SIG-M5 treated with dmso at 0.1 percent for 504 hours (cell line): ENCODE measurements at regions not wholly inside any gene's neighbourhood (a gene's known extent, or its start where the extent isn't known, plus 50 kb on each side); places are given as distances from the start of the nearest gene placed in this dataset.
"Not testable (repeated sequence)": the region's sequence is repeated elsewhere in the genome, so short reads cannot be mapped to it uniquely, and the experiment has no call there.

ENCODE experiments used
- DNase-seq: peaks from one replicate; lab custom pipeline; 2025; ENCODE audit not compliant: unreplicated experiment; lab: John Stamatoyannopoulos, UW

DNA sequence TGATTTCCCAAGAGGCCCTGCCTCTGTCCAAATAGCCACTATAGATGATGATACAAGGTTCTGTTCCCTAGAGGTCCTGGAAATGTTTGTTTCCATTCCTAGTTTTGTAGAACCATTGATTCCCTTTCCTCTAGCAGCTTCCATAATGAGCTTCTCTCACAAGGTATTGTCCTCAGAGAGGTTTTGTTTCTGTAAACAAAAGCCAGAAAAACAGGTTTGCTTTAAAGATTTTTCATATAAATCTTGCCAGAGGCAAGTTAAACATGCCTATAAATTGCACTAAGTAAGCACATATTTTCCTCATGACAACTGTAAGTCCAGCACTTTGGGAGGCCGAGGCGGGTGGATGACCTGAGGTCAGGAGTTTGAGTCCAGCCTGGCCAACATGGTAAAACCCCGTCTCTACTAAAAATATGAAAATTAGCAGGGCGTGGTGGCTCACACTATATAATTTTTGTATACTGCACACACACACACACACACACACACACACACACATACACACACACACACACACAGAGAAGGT lies 1787.7 kb downstream of the EFNA5 start:
- DNase-seq = peak; percentile 56

DNA sequence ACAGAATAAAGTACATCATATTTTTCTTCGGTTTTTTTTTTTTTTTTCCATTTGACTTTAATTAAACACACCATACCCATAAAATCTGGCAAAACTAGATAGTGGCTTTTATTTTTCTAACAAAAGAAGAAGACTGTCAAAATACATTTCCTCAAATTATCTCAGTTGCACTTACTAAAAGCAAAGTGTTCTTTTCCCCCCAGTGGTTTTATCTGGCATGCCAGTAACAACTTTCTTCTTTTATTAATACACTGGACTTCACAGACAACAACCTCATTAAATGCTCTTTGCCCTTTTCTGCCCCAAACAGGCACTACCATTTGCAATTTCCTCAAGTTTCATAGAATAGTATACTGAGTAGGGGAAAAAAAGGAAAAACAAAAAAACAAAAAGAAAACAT lies 1792.3 kb downstream of the EFNA5 start:
- DNase-seq = no peak

DNA sequence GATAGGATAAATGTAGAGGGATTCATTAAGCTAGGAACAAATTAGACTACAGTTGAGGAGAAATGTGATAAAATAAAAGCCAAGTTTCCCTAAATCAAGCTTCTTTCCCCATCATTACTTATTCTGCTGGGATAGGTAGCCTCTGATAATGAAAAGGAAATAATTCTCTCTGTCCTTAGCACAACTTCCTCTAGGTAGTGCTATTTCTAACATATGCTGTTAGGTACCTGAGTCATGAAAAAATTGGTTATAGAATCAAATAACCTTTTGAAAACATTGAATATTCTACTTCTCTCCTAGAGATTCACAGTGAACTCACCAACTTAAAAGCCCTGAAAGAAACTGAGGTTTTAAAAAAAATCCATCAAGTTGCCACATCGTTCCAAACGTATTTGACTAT lies 1793.1 kb downstream of the EFNA5 start:
- no peak for DNase-seq

DNA sequence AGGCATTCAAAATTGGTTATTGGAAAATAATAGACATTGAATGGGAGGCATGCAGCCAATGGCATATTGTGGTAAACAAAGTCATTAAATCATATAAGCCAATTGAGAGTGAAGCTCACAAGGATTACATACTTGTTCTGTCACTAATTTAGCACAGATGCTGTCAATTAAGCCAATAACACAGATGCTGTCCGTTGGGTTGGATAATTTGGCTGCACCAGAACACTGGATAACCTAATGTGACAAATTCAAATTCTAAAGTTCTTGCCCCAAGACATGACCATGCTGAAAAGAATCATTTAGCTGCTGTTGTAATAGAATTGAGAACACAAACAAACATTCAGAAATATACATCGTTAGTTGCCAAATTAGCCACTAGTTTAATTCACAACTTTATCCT lies 1796.4 kb downstream of the EFNA5 start:
- no peak for DNase-seq

DNA sequence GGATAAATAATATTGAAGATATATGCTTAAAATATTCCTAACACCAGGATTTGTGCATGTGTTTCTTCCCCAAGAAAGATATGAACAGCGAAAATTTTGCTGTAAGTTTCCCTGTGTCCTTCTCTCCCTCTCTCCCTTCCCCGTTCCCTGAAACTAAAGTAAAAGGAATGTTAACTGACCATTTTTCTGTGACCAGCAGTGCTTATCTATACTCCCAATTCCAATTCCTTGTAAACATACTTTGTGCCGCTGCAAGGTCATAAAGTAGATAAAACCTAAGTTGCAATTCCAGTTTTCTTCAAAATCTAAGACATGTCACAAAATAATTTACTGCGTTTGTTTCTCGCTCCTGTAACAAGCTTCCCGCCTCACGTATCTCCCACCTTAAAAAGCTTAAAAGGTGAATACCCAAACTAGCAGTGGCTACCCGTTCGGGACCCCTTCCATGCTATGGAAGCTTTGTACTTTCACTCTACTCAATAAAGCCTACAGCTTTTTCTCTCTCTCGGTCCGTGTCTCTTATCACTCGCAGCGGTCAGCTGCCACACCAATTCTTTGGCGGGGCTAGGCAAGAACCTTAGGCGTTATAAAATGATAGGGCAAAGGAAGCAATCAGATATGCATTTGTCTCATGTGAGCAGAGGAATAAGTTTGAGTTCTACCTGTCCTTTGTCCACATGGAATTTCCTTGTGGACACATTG lies 1798.0 kb downstream of the EFNA5 start:
- no peak for DNase-seq

DNA sequence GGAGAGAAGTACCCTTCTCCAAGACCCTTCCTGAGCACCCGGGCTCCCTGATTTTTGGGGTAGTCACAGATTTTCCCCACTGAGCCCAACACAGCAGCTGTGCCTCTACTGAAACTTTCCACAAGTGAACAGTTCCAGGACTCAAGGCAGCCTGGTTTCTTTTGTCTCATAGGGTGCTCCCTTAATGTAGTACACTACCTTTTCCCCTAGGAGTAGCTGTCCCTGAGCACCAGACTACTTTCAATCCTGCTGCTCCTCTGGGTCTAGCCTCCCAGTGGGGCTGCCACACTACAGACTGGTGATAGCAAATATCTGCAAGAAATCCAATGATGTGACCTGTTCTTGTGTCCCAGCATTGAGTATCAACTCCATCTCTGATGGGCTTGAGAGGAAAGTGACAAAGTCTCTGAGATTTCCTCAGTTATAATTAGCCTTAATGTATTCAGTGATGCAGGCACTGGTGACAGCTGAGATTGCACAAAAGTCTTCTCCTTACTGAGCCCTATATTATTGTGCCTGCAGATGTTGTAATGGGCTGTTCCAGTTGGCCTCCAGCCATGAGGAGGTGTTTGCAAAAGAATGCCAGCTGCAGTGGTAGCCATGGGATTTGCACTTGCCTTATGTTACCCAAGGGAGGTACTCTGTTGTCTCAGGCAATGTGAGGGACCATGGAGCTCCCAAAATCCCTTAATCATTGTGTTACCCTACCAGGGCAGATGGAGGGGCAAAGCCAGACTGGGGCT lies 1802.5 kb downstream of the EFNA5 start:
- DNase-seq = no peak

DNA sequence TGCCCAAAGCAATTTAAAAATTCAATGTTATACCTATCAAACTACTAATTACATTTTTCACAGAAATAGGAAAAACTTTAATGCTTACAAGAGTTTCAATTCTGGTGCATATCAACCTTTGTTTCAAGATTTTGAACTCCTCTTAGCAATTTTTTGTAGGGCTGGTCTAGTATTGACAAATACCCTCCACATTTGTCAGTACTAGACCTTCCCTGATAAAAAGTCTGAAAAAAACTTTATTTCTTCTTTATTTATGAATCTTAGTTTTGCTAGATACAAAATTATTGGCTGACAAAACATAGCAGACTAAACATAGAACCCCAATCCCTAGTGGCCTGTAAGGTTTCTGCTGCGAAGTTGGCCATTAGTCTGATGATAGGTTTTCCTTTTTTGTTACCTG lies 1804.9 kb downstream of the EFNA5 start:
- DNase-seq = no peak

DNA sequence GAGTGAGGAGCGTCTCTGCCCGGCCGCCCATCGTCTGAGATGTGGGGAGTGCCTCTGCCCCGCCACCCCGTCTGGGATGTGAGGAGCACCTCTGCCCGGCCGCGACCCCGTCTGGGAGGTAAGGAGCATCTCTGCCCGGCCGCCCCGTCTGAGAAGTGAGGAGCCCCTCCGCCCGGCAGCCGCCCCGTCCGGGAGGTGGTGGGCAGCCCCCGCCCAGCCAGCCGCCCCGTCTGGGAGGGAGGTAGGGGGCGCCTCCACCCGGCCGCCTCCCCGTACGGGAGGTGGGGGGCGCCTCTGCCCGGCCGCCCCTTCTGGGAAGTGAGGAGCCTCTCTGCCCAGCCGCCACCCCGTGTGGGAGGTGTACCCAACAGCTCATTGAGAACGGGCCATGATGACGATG lies 1811.4 kb downstream of the EFNA5 start:
- DNase-seq = not testable (repeated sequence)

DNA sequence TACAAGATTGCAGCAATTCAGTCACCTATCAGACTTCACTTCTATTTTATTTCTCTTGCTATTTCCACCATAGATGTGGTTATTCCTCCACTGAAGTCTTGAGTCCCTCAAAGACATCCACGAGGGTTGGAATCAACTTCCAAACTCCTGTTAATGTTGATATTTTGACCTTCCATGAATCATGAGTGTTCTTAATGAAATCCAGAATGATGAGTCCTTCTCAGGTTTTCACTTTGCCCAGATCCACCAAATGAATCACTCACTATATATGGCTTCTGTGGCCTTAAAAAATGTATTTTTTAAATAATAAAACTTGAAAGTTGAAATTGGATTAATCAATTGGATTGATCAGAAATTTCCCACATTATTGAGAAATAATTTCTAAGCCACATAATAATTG lies 1821.0 kb downstream of the EFNA5 start:
- no peak for DNase-seq

DNA sequence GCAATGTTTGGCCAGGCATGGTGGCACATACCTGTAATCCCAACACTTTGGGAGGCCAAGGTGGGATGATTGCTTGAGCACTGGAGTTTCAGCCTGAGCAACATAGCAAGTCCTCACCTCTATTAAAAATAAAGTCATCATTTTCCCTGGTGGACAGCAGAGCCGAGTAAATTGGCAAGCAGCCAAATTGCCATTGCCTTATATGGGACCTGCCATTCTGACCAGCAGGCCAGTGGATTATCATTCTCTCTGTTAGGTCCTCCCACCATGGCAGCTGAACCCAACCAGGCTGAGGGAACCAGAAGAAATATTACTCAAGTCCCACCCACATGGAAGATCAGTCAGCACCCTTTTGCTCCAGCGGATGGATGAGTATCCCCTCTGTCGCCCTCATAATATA lies 1829.9 kb downstream of the EFNA5 start:
- DNase-seq = no peak

DNA sequence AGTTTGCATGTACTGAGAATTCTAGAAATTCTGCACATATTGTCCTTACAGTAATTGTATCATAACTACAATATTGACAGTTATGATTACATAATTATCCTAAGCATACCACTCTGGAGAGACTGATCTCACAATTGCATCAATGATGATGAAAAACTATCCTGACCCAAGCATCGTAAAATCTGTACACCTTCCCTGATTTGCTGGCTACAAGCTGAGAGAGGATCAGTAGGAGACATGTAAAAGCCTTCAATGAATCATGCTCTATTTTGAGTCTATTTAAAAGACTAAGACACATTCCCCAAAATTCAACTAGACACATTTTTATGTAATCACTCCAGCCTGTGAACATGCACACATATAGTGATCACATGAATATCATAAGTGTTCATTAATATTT lies 1833.8 kb downstream of the EFNA5 start:
- no peak for DNase-seq

DNA sequence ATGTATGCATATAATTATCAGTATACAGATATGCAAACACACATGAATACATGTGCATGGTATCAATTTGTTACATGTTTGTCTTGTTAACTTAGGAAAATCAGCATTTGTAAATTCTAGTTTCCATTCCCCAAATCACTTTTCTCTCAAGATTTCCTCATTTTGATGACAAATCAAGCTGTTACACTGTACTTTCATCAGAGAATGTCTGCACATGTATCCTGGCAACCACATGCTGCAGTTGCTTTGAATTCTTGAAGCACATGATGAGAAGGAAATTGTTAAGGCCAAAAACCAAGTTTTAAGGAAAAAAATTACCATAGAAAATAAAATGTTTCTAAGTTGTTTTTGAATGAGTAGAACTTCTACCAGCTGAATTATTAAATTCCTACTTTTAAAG lies 1834.5 kb downstream of the EFNA5 start:
- DNase-seq = no peak

DNA sequence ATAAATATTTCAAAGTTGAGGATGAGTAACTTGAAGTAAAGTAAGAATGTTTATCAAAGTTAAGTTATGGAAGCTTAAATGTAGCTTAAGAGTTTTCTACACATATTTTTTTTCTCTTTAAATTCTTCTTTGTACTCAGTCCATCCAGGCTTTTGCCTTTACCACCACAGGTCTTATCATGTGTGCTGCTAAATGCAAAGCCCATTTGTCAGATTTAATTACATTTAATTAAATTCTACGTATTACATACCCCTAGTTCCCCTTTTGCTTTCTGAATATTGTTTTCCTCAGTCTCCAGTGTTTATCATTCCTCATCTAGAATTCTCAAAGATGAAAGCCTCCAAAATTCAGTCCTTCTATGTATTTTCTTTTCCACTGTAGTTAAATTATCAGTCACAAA lies 1841.9 kb downstream of the EFNA5 start:
- no peak for DNase-seq

DNA sequence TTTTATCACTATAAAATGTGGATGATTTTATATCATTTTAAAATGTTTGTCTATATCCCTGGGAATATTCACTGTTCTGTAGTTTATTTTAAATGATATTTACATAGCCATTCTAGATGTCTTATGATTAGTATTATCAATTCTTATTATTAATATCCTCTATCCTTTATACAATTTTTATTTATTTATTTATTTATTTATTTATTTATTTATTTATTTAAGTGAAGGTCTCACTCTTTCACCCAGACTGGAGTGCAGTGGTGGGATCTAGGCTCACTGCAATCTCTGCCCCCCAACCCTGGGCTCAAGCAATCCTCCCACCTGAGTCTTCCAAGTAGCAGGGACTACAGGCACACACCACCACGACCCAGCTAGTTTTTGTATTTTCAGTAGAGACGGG lies 1848.9 kb downstream of the EFNA5 start:
- DNase-seq = no peak

DNA sequence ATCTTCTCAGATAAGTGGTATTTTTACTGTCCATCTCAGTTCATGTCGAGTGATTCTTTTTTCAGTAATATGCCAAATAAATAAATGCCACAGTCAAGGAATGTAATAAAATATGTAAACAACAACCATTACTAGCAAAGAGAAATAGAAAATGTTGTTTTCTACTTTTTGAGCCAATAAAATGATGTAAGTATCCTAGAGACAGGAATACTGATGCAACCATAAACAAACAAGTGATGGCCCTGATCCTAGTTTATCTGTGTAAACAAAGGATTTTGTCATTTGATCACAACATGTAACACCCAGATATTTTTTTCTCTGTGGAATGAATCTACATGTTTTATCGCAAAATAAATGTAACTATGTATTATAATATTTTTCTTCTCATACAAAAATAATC lies 1852.8 kb downstream of the EFNA5 start:
- DNase-seq = no peak

DNA sequence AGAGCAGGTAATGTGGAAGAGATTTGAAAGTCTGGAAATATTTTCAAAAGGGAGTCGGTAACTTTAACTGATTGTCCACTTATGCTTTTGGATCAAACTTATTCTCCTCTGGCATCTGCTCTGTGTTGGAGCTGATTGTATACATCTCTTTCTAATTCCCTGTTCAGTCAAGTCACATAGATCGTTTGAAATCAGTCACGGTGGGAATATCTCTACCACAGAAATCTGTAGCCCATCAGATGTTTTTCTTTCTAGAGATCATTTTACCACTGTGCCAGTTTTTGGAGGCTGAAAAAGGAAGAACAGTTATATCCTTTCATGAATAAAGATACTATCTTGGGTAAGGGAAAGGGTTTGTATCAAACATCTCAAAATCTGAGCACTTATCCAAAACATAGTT lies 1853.3 kb downstream of the EFNA5 start:
- DNase-seq = no peak

DNA sequence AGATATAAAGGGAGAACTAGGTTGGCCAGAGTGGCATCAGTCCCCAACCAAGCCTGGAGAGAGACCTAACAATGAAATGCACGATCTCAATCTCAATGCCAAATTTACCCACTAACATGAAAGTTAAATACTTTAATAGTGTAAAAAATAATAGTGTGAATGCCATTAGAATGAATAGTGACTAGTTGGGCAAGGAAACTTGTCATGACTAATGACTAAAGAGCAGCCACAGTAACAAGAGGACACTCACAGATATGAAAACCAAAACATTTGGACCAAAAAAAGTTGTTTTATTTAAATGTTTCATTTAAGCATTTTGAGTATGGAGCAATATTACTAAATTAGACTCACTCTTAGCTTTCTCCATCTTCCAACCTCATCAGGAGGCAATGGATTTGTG lies 1853.8 kb downstream of the EFNA5 start:
- no peak for DNase-seq

DNA sequence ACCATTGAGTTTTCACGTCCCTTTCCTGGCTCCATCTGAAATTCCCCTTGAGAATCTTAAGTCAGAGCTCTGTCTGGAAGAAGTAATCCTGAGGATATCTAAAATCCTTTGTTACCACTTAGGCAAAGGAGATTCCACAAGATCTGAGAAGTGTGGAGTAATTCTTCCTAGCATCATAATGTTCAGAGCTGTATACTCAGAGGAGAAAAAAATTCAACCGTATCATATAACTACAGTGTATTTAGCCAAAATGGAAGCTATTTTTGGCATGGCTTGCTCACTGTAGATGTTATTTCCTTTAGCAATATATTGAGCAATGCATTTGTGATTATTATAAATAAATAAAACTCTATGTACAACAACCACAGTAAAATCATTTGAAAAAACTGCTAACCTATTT lies 1858.4 kb downstream of the EFNA5 start:
- DNase-seq = no peak

DNA sequence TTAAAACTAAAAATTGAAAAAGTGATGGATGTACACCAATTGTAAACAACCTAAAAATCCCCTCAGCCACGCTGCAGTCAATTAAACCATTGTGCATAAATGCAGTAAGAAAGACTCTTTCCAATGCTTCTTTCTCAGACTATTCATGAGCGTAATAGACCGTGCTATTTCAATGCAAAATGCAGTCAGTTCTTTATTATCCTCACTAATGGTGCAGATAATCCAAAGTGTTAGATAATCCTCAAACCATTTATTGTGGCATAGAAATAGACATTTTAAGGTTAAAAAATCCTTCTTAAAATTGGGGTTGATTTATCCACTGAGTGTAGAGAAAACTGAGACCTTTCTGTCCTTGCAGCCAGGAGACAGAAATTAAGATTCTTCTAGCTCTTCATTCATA lies 1862.8 kb downstream of the EFNA5 start:
- DNase-seq = no peak

DNA sequence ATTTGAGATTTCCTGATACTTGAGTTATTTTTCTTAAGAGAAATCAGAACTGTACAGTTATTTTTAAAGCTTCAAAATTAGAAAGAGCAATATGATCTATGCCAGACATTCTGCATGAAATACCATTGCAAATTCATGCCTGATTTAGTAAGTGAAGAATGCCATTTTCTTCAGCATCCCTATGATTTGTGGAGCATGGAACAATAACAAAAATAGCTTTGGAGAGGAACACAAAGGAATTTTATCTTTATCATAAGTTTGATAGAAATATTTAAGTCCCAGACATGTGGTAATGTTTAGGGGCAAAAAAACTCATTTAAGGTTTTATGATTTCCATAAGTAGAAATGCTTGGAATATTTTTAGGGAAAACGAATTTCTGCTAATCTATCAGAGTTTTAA lies 1863.4 kb downstream of the EFNA5 start:
- no peak for DNase-seq

DNA sequence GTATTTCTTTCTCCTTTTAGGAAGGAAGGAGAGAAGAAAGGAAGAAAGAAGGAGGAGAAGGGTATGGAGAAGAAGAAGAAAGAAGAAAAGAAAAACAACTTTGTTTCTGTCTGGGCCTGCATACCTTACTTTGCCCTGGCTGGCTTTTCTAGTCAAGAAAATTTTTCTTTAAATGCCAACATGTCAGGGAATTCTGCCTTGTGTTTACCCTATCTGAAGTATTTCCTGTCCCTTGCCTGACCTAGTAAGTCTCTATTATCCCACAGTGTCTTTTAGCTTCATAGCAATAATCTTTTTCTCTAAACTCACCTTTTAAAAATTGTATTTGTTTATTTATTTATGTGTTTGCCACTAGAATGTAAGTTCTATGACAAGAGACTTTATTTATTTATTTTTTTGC lies 1864.1 kb downstream of the EFNA5 start:
- no peak for DNase-seq

DNA sequence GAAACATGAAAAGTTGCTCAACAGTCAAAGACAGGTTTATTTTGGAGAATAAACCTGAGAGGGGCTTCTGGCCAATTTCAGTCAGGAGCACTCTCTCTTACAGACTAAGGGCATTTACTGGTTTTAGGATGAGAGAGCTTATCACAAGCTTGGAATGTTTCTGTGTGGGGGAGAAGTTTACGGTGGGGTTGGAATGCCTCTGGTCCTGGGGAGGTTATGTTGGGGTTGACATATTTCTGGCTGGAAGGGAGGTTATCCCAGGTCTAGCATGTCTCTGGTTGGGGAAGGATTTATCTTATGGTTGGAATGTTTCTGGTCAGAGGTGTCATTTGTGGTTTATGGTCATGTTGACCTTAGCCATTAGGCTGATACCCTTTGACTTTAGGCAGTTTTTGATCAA lies 1867.3 kb downstream of the EFNA5 start:
- no peak for DNase-seq

DNA sequence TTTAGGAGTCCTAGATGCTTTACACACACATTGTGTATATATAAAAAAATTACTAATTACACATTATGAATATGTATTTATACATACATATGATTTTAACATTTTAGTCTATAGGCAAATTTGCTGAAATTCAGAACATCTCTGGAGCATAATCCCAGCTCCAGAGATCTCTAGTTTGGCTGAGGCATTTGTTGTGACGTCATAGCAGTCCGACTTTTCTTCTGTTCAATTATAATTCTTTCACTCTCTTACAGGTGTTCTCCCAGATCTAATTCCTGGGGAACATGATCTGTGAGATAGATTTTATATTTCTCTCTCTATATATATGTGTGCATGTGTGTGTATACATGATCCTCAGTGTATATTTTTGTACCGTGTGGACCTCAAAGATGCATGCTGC lies 1876.2 kb downstream of the EFNA5 start:
- DNase-seq = no peak
